ENCODE measurements at regions not wholly inside any gene's neighbourhood (a gene's known extent, or its start where the extent isn't known, plus 50 kb on each side); places are given as distances from the start of the nearest gene placed in this dataset.
A peak's percentile ranks its signal among the peaks of the same experiment; 100 is the strongest.

GRCh38 chr6:27547157-27548075, 74.5 kb upstream of the ZNF184 start:
- no peak for TF ChIP-seq CSDC2 (CRISPR knock-in tag; IDR thresholded peaks at IDR 0.05)
- TF ChIP-seq ARNTL (CRISPR knock-in tag; IDR thresholded peaks at IDR 0.05; ENCODE audit: borderline replicate concordance, low read depth) = no peak

GRCh38 chr6:27546522-27546921, 73.6 kb upstream of the ZNF184 start:
- TF ChIP-seq GLIS3 (CRISPR knock-in tag; IDR thresholded peaks at IDR 0.05) (no peak), RARB (CRISPR knock-in tag; IDR thresholded peaks at IDR 0.05) (no peak), ISL1 (CRISPR knock-in tag; IDR thresholded peaks at IDR 0.05) (no peak), ESRRG (CRISPR knock-in tag; IDR thresholded peaks at IDR 0.05) (no peak), TOX (CRISPR knock-in tag; IDR thresholded peaks at IDR 0.05; ENCODE audit: borderline replicate concordance) (no peak)
- no peak for ATAC-seq

More at GRCh38 chr6:27547157-27548075, 74.5 kb upstream of the ZNF184 start:
- peak; percentile 77 for ATAC-seq

- TF ChIP-seq CREB5 (CRISPR knock-in tag; IDR thresholded peaks at IDR 0.05; ENCODE audit: low read depth) (no peak), ZNF565 (CRISPR knock-in tag; conservative IDR thresholded peaks at IDR 0.05; ENCODE audit: low read depth) (no peak), ISL1 (CRISPR knock-in tag; IDR thresholded peaks at IDR 0.05) (no peak), BACH2 (CRISPR knock-in tag; IDR thresholded peaks at IDR 0.05; ENCODE audit: borderline replicate concordance) (no peak), TSHZ2 (CRISPR knock-in tag; IDR thresholded peaks at IDR 0.05) (no peak), ZNF70 (CRISPR knock-in tag; IDR thresholded peaks at IDR 0.05) (no peak), CSDC2 (CRISPR knock-in tag; IDR thresholded peaks at IDR 0.05) (no peak), CSRNP3 (CRISPR knock-in tag; IDR thresholded peaks at IDR 0.05) (no peak), ESRRG (CRISPR knock-in tag; IDR thresholded peaks at IDR 0.05) (no peak), RARB (CRISPR knock-in tag; IDR thresholded peaks at IDR 0.05) (no peak), TOX (CRISPR knock-in tag; IDR thresholded peaks at IDR 0.05; ENCODE audit: borderline replicate concordance) (no peak), POU6F1 (CRISPR knock-in tag; IDR thresholded peaks at IDR 0.05; ENCODE audit: borderline replicate concordance, low read depth) (no peak), ZNF8 (CRISPR knock-in tag; IDR thresholded peaks at IDR 0.05) (no peak), ZFP3 (CRISPR knock-in tag; IDR thresholded peaks at IDR 0.05) (no peak), TCF4 (CRISPR knock-in tag; IDR thresholded peaks at IDR 0.05; ENCODE audit: borderline replicate concordance) (no peak), PPARA (CRISPR knock-in tag; IDR thresholded peaks at IDR 0.05; ENCODE audit: borderline replicate concordance) (no peak), ARNTL (CRISPR knock-in tag; IDR thresholded peaks at IDR 0.05; ENCODE audit: borderline replicate concordance, low read depth) (no peak), SNAI2 (CRISPR knock-in tag; IDR thresholded peaks at IDR 0.05) (no peak), GLIS3 (CRISPR knock-in tag; IDR thresholded peaks at IDR 0.05) (no peak), ZC3H10 (CRISPR knock-in tag; IDR thresholded peaks at IDR 0.05) (no peak)
- ATAC-seq = peak; percentile 57
Measured at GRCh38 chr6:27545271-27546046, 72.6 kb upstream of the ZNF184 start.
